ENCODE measurements at regions not wholly inside any gene's neighbourhood (a gene's known extent, or its start where the extent isn't known, plus 50 kb on each side); places are given as distances from the start of the nearest gene placed in this dataset.

DNA sequence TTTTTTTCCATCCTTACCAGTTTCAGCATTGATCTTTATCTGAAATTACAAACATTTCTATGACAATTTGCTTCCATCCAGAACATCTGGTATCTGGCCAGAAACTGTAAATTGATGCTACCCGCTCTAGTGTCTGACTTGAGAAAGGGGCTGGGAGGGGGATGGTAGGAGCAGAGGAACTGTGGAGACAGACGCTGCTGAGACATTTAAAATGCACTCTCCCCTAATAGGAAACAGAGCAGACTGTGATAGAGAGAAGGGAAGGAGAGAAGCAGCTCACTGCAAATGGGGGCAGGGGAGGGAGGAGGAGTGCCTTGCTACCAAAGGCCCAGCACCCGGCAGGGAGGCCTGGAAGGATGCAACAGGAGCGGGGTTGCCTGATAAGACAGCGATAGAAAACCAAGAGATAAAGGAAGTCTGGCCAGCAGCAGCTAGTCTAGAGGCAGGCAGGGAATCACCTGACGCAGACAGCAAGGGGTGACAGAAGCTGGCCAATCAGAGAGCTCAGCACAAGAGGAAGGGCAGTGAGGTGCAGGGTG lies 195.5 kb upstream of the NFIA start:
- TF ChIP-seq, protein P1, sequence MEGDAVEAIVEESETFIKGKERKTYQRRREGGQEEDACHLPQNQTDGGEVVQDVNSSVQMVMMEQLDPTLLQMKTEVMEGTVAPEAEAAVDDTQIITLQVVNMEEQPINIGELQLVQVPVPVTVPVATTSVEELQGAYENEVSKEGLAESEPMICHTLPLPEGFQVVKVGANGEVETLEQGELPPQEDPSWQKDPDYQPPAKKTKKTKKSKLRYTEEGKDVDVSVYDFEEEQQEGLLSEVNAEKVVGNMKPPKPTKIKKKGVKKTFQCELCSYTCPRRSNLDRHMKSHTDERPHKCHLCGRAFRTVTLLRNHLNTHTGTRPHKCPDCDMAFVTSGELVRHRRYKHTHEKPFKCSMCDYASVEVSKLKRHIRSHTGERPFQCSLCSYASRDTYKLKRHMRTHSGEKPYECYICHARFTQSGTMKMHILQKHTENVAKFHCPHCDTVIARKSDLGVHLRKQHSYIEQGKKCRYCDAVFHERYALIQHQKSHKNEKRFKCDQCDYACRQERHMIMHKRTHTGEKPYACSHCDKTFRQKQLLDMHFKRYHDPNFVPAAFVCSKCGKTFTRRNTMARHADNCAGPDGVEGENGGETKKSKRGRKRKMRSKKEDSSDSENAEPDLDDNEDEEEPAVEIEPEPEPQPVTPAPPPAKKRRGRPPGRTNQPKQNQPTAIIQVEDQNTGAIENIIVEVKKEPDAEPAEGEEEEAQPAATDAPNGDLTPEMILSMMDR (conservative IDR thresholded peaks at IDR 0.05) = no peak
- TF ChIP-seq EZH2 (IDR thresholded peaks at IDR 0.05; ENCODE audit: low read depth) = no peak
